GM18511 (cell line): ENCODE measurements at regions not wholly inside any gene's neighbourhood (a gene's known extent, or its start where the extent isn't known, plus 50 kb on each side); places are given as distances from the start of the nearest gene placed in this dataset.
"Not testable (repeated sequence)": the region's sequence is repeated elsewhere in the genome, so short reads cannot be mapped to it uniquely, and the experiment has no call there.

Experiments used
- ATAC-seq: cut with Tn5 transposase; IDR thresholded peaks from one replicate; pipeline ENCODE4 v1.9.1; 2021; ENCODE audit warnings: mild to moderate bottlenecking, moderate library complexity; ENCODE audit not compliant: unreplicated experiment

- ATAC-seq = no peak
These were observed 165.8 kb downstream of the RPIA start for GRCh38 chr2:88857274-88857741.

GRCh38 chr2:88857951-88858411 lies 166.5 kb downstream of the RPIA start:
- ATAC-seq = peak; percentile 32

- no peak for ATAC-seq
These were observed 168.0 kb downstream of the RPIA start for GRCh38 chr2:88859461-88859860.

GRCh38 chr2:88860421-88861075 lies 169.1 kb downstream of the RPIA start:
- ATAC-seq = no peak

- ATAC-seq = peak; percentile 77
These were observed 174.4 kb downstream of the RPIA start for GRCh38 chr2:88865801-88866371.

- no peak for ATAC-seq
These were observed 175.3 kb downstream of the RPIA start for GRCh38 chr2:88866756-88867155.

- no peak for ATAC-seq
These were observed 177.4 kb downstream of the RPIA start for GRCh38 chr2:88868861-88869260.

- no peak for ATAC-seq
These were observed 178.9 kb downstream of the RPIA start for GRCh38 chr2:88870267-88870839.

- no peak for ATAC-seq
These were observed 179.9 kb downstream of the RPIA start for GRCh38 chr2:88871336-88871735.

GRCh38 chr2:88873620-88874019 lies 182.1 kb downstream of the RPIA start:
- ATAC-seq = no peak

- ATAC-seq = no peak
These were observed 182.7 kb downstream of the RPIA start for GRCh38 chr2:88874063-88874657.

- no peak for ATAC-seq
These were observed 184.3 kb downstream of the RPIA start for GRCh38 chr2:88875736-88876135.

- peak; percentile 70 for ATAC-seq
These were observed 189.0 kb downstream of the RPIA start for GRCh38 chr2:88880441-88880953.

GRCh38 chr2:88885275-88885674 lies 193.8 kb downstream of the RPIA start:
- ATAC-seq = peak; percentile 79

GRCh38 chr2:88885679-88886416 lies 194.4 kb downstream of the RPIA start:
- ATAC-seq = peak; percentile 58

GRCh38 chr2:88887466-88887865 lies 196.0 kb downstream of the RPIA start:
- ATAC-seq = not testable (repeated sequence)

- ATAC-seq = peak; percentile 51
These were observed 200.7 kb downstream of the RPIA start for GRCh38 chr2:88892207-88892606.

GRCh38 chr2:88892788-88893187 lies 201.3 kb downstream of the RPIA start:
- ATAC-seq = no peak

GRCh38 chr2:88896971-88897370 lies 205.5 kb downstream of the RPIA start:
- no peak for ATAC-seq

GRCh38 chr2:88897715-88898114 lies 206.2 kb downstream of the RPIA start:
- ATAC-seq = no peak
